ENCODE measurements at regions not wholly inside any gene's neighbourhood (a gene's known extent, or its start where the extent isn't known, plus 50 kb on each side); places are given as distances from the start of the nearest gene placed in this dataset.

- DNase-seq: no peak
Observed at GRCh38 chr14:22088614-22089342, 415.2 kb upstream of the OR4E1 start.

DNA sequence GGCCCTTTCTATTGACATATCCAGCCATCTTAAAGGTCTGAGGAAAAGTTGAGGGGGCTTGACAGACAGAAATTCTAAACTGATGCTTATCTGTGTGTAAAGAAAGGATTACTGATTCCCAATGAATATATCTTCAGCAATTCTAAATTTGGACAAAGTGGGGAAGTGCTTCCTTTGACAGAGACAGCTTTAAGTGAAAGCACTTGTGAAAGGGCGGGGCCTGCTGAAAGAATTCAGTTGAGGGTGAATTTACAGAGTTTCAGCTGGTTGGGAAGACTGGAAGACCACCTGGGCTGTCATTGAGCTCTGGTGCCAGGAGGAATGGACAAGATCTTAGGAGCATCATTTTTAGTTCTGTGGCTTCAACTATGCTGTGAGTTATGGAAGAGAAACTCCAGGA is 412.5 kb upstream of the OR4E1 start:
- no peak for DNase-seq

- peak; percentile 32 for DNase-seq
Observed at GRCh38 chr14:22084393-22085281, 411.0 kb upstream of the OR4E1 start.

GRCh38 chr14:22081337-22081736 is 407.7 kb upstream of the OR4E1 start:
- DNase-seq: no peak

DNA sequence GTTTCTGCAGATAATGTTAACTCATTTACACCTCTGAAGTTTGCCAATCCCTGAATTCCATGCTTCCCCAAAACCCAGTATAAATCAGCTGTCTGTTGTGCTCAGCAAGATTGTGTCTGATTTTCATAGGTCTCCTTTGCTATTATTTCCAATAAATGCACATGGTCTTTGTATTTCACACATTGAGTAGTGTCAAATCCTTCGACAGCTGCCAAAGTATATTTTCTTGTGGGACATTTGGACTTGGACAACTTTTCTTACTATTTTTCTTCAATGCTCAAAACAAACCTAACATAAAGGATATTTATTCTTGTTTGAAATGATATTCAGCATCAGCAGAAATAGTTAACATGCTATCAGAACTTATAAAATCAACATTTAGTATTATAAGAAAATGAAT is 406.1 kb upstream of the OR4E1 start:
- no peak for DNase-seq

DNA sequence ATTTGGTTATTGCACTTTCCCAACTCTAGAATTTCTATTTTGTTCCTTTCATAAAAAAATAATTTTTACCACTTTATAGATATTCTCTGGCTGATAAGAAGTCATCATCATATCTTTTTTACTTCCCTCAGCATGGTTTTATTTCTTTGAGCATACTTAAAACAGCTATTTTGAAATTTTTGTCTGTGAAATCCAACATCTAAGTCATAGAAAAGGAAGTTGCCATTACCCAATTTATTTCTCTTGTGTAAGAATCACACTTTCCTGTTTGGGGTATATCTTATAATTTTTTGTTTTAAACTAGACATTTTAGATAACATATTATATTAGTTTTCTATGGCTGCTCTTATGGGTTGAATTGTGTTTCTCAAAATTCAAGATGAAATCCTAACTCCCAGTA is 400.2 kb upstream of the OR4E1 start:
- DNase-seq: no peak

DNA sequence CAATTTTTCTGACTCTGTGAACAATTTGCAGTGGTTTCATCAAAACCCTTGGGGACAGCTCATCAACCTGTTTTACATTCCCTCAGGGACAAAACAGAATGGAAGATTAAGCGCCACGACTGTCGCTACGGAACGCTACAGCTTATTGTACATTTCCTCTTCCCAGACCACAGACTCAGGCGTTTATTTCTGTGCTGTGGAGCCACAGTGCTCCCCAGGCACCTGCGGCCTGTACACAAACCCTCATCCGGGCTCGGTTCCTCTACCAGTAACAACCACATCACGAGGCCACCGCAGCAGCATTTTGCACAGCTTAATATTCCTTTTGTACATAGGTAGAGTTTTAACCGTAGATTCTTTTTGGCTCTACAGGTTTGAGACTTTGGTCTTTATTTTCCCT is 397.4 kb upstream of the OR4E1 start:
- no peak for DNase-seq

DNA sequence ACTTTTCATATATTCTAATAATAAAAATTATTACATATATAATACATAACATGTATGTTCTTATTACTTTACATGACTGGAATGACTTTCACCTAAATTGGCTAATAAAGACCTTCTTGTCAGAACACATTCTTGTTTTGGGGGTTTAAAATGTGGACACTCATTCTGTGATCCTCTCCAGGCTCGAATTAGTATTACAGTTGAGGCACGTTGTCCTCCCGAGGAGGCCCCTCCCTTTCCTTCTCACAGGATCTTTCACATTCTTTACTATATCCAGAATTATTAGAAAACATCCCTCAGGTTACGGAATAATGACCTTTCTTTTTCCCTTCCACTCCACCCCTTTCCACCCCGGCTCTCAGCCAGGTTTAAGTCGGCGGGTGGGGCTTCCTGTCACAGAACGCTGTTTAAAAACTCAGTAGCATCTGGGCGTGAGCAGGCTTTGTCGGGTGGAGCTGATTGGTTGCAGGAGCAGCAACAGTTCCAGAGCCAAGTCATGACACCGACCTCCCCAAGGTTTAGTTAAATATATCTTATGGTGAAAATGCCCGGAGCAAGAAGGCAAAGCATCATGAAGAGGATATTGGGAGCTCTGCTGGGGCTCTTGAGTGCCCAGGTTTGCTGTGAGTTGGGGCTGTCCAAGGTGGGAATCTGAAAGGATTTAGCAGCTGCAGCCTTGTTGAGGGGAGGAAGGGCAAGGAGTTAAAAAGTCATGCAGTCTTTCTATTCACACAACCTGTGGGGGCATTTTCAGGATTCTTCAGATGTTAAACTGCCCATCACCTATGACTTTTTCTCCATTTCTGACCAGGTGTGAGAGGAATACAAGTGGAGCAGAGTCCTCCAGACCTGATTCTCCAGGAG is 396.7 kb upstream of the OR4E1 start:
- DNase-seq: no peak

GRCh38 chr14:22065347-22065746 is 391.7 kb upstream of the OR4E1 start:
- DNase-seq: no peak

- DNase-seq: no peak
Observed at GRCh38 chr14:22059201-22059600, 385.6 kb upstream of the OR4E1 start.

- DNase-seq: no peak
Observed at GRCh38 chr14:22052795-22053194, 379.2 kb upstream of the OR4E1 start.

DNA sequence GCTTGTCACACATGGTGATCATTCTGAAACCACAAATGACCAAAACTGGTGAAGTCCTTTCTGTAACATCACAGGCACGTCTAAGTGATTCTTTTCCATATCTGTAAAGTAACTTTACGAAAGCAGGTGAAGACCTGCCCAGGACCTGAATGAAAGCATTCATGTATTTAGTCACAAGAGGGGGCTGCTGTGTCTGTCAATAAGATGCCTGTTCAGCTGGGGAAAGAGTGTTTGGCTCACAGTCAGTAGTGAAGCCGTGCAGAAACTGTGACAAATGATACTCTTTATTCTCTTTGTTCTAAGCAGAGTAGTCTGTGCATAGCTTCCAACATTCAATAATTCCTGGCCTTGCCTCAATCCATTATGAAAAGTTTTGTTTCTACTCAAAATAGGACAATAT is 373.5 kb upstream of the OR4E1 start:
- no peak for DNase-seq

DNA sequence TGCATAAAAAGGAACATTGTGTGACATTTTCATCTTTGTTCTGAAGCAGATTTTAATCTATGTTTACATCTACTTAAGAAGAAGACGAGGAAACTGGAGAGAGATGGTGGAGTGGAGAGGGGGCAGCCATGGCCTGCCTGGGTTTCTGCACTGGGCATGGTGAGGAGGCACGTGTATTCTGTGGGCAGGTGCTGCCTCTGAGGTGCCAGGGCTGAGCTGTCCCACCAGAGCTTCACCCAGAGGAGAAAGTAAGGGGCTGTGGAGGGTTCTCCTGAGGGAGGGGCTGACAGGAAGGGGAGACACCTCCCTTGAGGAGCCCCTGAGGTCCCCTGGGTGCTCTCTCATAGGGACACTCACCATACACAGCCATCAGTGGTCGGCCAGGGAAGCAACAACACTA is 372.4 kb upstream of the OR4E1 start:
- no peak for DNase-seq

GRCh38 chr14:22044193-22044592 is 370.6 kb upstream of the OR4E1 start:
- no peak for DNase-seq

DNA sequence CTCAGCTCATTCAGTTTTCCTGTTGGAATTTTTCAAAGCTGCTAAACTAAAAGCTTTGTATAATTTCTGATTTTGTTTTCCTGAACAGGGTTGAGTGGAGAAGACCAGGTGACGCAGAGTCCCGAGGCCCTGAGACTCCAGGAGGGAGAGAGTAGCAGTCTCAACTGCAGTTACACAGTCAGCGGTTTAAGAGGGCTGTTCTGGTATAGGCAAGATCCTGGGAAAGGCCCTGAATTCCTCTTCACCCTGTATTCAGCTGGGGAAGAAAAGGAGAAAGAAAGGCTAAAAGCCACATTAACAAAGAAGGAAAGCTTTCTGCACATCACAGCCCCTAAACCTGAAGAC is 367.1 kb upstream of the OR4E1 start:
- DNase-seq: no peak

DNA sequence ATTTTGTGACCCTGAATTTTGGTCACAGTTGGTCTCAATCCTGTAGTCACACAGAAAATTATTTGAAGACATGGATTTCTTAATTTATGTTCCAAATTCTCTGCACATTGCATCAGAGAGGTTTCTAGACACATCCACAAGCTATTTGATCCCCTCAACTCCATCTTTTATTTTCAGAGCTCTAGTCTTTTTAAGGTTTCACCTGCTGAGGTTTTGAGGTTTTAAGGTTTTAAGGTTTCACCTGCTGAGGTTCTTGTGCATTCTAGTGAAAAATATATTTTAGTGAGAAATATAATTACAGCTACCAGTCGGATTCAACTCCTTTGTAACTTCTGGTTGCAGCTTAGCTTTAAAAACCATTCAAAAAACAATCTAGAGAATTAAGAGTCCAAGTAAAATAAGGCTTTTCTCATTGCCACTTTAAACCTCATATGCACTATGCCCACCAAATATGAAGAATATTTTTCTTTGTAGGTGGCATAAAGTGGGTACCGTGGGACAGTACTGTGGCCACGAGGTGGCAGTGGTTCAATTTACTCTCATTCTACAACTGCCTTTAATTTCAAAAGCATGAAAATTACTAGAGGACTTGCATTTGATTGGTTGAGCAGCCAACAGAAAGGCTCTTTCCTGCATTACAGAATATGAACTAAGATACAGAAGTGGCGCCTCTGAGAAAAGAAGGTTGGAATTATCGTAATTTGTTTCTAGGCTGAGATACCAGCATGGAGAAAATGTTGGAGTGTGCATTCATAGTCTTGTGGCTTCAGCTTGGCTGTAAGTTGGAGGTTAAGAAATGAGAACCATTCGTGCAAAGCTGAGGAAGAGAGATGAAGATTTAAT is 366.5 kb upstream of the OR4E1 start:
- DNase-seq: no peak

GRCh38 chr14:22036541-22037239 is 363.1 kb upstream of the OR4E1 start:
- no peak for DNase-seq

- no peak for DNase-seq
Observed at GRCh38 chr14:22026527-22026926, 352.9 kb upstream of the OR4E1 start.

DNA sequence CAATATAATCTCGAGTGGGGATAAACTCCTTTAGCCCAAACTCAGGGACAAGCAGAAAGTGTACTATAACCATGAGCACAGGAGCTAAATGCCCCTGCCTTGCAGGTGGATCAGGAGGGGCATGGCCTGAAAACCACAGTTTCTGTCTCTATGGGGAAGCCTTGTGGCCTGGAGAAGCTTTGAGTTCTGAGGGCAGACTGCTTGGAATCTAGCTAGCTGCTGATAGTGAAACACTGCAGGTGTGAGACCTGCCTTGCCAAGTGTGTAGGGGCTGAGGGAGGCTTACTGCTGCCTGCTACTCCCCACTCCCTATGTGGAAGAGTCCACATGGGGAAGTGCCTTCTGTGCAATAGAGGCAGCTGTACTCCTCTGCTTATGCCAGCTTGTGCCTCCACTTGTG is 352.3 kb upstream of the OR4E1 start:
- no peak for DNase-seq

GRCh38 chr14:22024137-22024536 is 350.5 kb upstream of the OR4E1 start:
- no peak for DNase-seq

- no peak for DNase-seq
Observed at GRCh38 chr14:22018890-22019289, 345.3 kb upstream of the OR4E1 start.

DNA sequence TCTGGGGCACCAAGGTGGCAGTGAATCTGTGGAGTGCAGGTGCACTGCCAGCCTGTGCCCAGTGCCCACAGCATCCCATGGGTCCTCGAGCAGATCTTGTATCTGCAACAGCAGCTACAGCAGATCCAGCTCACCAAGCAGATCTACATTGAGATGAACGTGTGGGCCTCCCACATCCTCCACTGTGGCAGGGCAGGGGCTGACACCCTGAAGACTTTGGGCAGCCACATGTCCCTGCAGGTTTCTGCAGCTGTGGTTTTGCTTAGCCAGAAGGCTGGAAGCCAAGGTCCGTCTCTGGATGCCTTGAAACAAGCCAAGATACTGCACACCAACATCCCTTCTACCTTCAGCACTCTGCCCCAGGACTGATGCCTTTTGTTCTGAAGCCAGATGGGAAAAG is 338.8 kb upstream of the OR4E1 start:
- DNase-seq: no peak
